ENCODE measurements at regions not wholly inside any gene's neighbourhood (a gene's known extent, or its start where the extent isn't known, plus 50 kb on each side); places are given as distances from the start of the nearest gene placed in this dataset.
"Not testable (repeated sequence)": the region's sequence is repeated elsewhere in the genome, so short reads cannot be mapped to it uniquely, and the experiment has no call there.

DNA sequence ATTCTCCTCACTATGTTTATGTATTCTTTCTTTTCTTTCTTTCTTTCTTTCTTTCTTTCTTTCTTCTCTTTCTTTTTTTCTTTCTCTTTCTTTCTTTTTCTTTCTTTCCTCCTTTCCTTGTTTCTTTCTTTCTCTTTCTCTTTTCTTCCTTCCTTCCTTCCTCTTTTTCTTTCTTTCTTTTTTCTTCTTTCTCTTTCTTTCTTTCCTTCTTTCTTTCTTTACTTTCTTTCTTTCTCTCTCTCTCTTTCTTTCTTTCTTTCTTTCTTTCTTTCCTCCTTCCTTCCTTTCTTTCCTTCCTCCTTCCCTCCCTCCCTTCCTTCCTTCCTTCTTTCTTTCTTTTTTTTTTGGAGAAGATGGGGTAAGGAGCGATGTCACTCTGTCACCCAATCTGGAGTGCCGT lies 1405.5 kb downstream of the SLITRK5 start:
- no peak overlapping the region for H3K23ac ChIP-seq (ENCODE audit: low read length)
- H4K8ac ChIP-seq (ENCODE audit: low read depth, low read length), result no peak overlapping the region
- no peak overlapping the region for H3K4me2 ChIP-seq (ENCODE audit: low read length)
- DNase-seq, result no peak
- H3K4ac ChIP-seq (ENCODE audit: low read depth, low read length), result no peak overlapping the region
- H3K9ac ChIP-seq (ENCODE audit: low read length), result no peak overlapping the region
- no peak overlapping the region for H2AFZ ChIP-seq (ENCODE audit: insufficient read depth, low read length, poor library complexity)
- no CpG with 5 or more reads among the region's 2 CpGs for WGBS (ENCODE audit: extremely low coverage, insufficient coverage, insufficient read length)
- no peaks in the 10 kb centered on the region for H3K9me3 ChIP-seq (ENCODE audit: insufficient read depth, low read depth, low read length)
- no peaks in the 10 kb centered on the region for H3K4me1 ChIP-seq (ENCODE audit: control insufficient read depth in 1 of 2, insufficient read depth in 2 of 2, low read length in 2 of 2)
- no peak overlapping the region for H2BK12ac ChIP-seq (ENCODE audit: low read length)
- no peak overlapping the region for H2AK5ac ChIP-seq (ENCODE audit: low read length)
- H3K27ac ChIP-seq (ENCODE audit: low read depth, low read length), result no peak overlapping the region
- no peaks in the 10 kb centered on the region for H3K27me3 ChIP-seq (ENCODE audit: insufficient read depth, low read length)
- H3K18ac ChIP-seq (ENCODE audit: low read length), result no peak overlapping the region
- no peak overlapping the region for H4K12ac ChIP-seq (ENCODE audit: low read depth, low read length)
- H3K79me1 ChIP-seq (ENCODE audit: low read length), result no peaks in the 10 kb centered on the region
- H4K91ac ChIP-seq (ENCODE audit: low read depth, low read length), result no peak overlapping the region
- H2BK120ac ChIP-seq (ENCODE audit: insufficient read depth, low read length, poor library complexity), result no peak overlapping the region
- H3K14ac ChIP-seq (ENCODE audit: low read length), result no peak overlapping the region
- H3K79me2 ChIP-seq (ENCODE audit: control insufficient read depth, insufficient read depth, low read length, poor library complexity), result no peaks in the 10 kb centered on the region
- no peak overlapping the region for H3K4me3 ChIP-seq (ENCODE audit: low read depth, low read length)
- no peak overlapping the region for H2BK5ac ChIP-seq (ENCODE audit: low read depth, low read length, poor library complexity)
- no peaks in the 10 kb centered on the region for H3K36me3 ChIP-seq (ENCODE audit: control insufficient read depth in 1 of 2, insufficient read depth in 2 of 2, low read length in 2 of 2)

DNA sequence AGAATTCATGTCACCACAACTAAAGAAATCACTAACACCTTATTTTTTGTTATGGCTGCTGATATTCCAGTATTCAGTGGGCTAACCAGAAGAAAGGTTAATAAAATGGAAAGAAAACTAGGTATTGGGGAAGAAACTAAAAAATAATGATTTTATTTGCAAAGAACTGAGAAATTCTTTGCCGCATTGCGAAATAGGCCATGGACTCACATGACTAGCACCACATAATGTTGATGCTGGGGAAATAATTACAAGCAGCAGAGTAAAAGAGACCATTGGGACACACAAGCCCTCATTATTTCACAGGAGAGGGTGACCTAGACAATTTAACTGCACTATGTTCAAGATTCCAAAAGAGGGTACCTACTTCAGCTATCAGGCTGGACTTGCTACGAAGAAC lies 1411.5 kb downstream of the SLITRK5 start:
- Histone ChIP-seq H2BK120ac (ENCODE audit: insufficient read depth, low read length, poor library complexity) (no peak overlapping the region), H3K4me1 (ENCODE audit: control insufficient read depth in 1 of 2, insufficient read depth in 2 of 2, low read length in 2 of 2) (peaks cover 0 to 2% of the 10 kb centered on the region in 2 experiments), H3K23ac (ENCODE audit: low read length) (no peak overlapping the region), H3K27me3 (ENCODE audit: insufficient read depth, low read length) (no peaks in the 10 kb centered on the region), H3K79me1 (ENCODE audit: low read length) (no peaks in the 10 kb centered on the region), H2AFZ (ENCODE audit: insufficient read depth, low read length, poor library complexity) (no peak overlapping the region), H3K27ac (ENCODE audit: low read depth, low read length) (no peak overlapping the region), H3K18ac (ENCODE audit: low read length) (no peak overlapping the region), H3K36me3 (ENCODE audit: control insufficient read depth in 1 of 2, insufficient read depth in 2 of 2, low read length in 2 of 2) (no peaks in the 10 kb centered on the region), H4K12ac (ENCODE audit: low read depth, low read length) (no peak overlapping the region), H3K4me2 (ENCODE audit: low read length) (no peak overlapping the region), H3K14ac (ENCODE audit: low read length) (no peak overlapping the region), H3K9ac (ENCODE audit: low read length) (no peak overlapping the region), H3K4me3 (ENCODE audit: low read depth, low read length) (no peak overlapping the region), H2AK5ac (ENCODE audit: low read length) (no peak overlapping the region), H2BK12ac (ENCODE audit: low read length) (no peak overlapping the region), H3K4ac (ENCODE audit: low read depth, low read length) (no peak overlapping the region), H3K79me2 (ENCODE audit: control insufficient read depth, insufficient read depth, low read length, poor library complexity) (no peaks in the 10 kb centered on the region), H4K91ac (ENCODE audit: low read depth, low read length) (no peak overlapping the region), H4K8ac (ENCODE audit: low read depth, low read length) (no peak overlapping the region), H3K9me3 (ENCODE audit: insufficient read depth, low read depth, low read length) (no peaks in the 10 kb centered on the region), H2BK5ac (ENCODE audit: low read depth, low read length, poor library complexity) (no peak overlapping the region)
- no CpG with 5 or more reads among the region's 3 CpGs for WGBS (ENCODE audit: extremely low coverage, insufficient coverage, insufficient read length)
- DNase-seq, result no peak

DNA sequence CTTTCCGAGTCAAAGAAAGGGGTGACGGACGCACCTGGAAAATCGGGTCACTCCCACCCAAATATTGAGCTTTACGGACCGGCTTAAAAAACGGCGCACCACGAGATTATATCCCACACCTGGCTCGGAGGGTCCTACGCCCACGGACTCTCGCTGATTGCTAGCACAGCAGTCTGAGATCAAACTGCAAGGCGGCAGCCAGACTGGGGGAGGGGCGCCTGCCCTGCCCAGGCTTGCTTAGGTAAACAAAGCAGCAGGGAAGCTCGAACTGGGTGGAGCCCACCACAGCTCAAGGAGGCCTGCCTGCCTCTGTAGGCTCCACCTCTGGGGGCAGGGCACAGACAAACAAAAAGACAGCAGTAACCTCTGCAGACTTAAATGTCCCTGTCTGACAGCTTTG lies 1416.9 kb downstream of the SLITRK5 start:
- not testable (repeated sequence) for H3K79me2 ChIP-seq (ENCODE audit: control insufficient read depth, insufficient read depth, low read length, poor library complexity); H3K36me3 ChIP-seq (ENCODE audit: control insufficient read depth in 1 of 2, insufficient read depth in 2 of 2, low read length in 2 of 2); H2BK5ac ChIP-seq (ENCODE audit: low read depth, low read length, poor library complexity); H4K91ac ChIP-seq (ENCODE audit: low read depth, low read length); H3K14ac ChIP-seq (ENCODE audit: low read length); H3K18ac ChIP-seq (ENCODE audit: low read length); H2BK120ac ChIP-seq (ENCODE audit: insufficient read depth, low read length, poor library complexity); H3K9me3 ChIP-seq (ENCODE audit: insufficient read depth, low read depth, low read length); DNase-seq; H3K23ac ChIP-seq (ENCODE audit: low read length); H3K27ac ChIP-seq (ENCODE audit: low read depth, low read length); H3K4ac ChIP-seq (ENCODE audit: low read depth, low read length); H2BK12ac ChIP-seq (ENCODE audit: low read length); H2AK5ac ChIP-seq (ENCODE audit: low read length); H3K9ac ChIP-seq (ENCODE audit: low read length); H3K4me2 ChIP-seq (ENCODE audit: low read length); H3K79me1 ChIP-seq (ENCODE audit: low read length); H3K4me1 ChIP-seq (ENCODE audit: control insufficient read depth in 1 of 2, insufficient read depth in 2 of 2, low read length in 2 of 2); H3K27me3 ChIP-seq (ENCODE audit: insufficient read depth, low read length); H3K4me3 ChIP-seq (ENCODE audit: low read depth, low read length); H2AFZ ChIP-seq (ENCODE audit: insufficient read depth, low read length, poor library complexity); H4K12ac ChIP-seq (ENCODE audit: low read depth, low read length); H4K8ac ChIP-seq (ENCODE audit: low read depth, low read length)
- WGBS (ENCODE audit: extremely low coverage, insufficient coverage, insufficient read length), result no CpG with 5 or more reads among the region's 16 CpGs

DNA sequence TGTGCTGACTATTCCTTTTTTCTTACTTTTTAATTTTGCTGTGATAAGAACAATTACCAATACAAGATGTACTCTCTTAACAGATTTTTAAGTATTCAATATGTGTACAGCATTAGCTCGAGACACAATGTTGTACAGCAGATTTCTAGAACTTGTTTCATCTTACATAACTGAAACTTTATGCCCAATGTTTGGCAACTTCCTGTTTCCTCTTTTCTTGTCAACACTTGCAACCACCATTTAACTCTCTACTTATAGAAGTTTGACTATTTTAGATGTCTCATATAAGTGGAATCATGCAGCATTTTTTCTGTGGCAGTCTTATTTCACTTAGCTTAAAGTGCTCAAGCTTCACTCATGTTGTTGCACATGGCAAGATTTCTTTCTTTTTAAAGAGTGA lies 1426.8 kb downstream of the SLITRK5 start:
- no peak overlapping the region for H3K14ac ChIP-seq (ENCODE audit: low read length)
- H3K9ac ChIP-seq (ENCODE audit: low read length), result no peak overlapping the region
- no peaks in the 10 kb centered on the region for H3K36me3 ChIP-seq (ENCODE audit: control insufficient read depth in 1 of 2, insufficient read depth in 2 of 2, low read length in 2 of 2)
- no peaks in the 10 kb centered on the region for H3K79me1 ChIP-seq (ENCODE audit: low read length)
- H2AFZ ChIP-seq (ENCODE audit: insufficient read depth, low read length, poor library complexity), result no peak overlapping the region
- H2AK5ac ChIP-seq (ENCODE audit: low read length), result no peak overlapping the region
- H2BK12ac ChIP-seq (ENCODE audit: low read length), result no peak overlapping the region
- H4K12ac ChIP-seq (ENCODE audit: low read depth, low read length), result no peak overlapping the region
- no peak overlapping the region for H3K4me3 ChIP-seq (ENCODE audit: low read depth, low read length)
- H3K27me3 ChIP-seq (ENCODE audit: insufficient read depth, low read length), result no peaks in the 10 kb centered on the region
- no peak overlapping the region for H3K4ac ChIP-seq (ENCODE audit: low read depth, low read length)
- H3K27ac ChIP-seq (ENCODE audit: low read depth, low read length), result no peak overlapping the region
- no peak overlapping the region for H3K4me2 ChIP-seq (ENCODE audit: low read length)
- DNase-seq, result no peak
- H2BK5ac ChIP-seq (ENCODE audit: low read depth, low read length, poor library complexity), result no peak overlapping the region
- H3K4me1 ChIP-seq (ENCODE audit: control insufficient read depth in 1 of 2, insufficient read depth in 2 of 2, low read length in 2 of 2), result no peaks in the 10 kb centered on the region
- H3K9me3 ChIP-seq (ENCODE audit: insufficient read depth, low read depth, low read length), result no peaks in the 10 kb centered on the region
- no peak overlapping the region for H4K8ac ChIP-seq (ENCODE audit: low read depth, low read length)
- no CpG with 5 or more reads among the region's 1 CpG for WGBS (ENCODE audit: extremely low coverage, insufficient coverage, insufficient read length)
- H2BK120ac ChIP-seq (ENCODE audit: insufficient read depth, low read length, poor library complexity), result no peak overlapping the region
- H3K23ac ChIP-seq (ENCODE audit: low read length), result no peak overlapping the region
- H4K91ac ChIP-seq (ENCODE audit: low read depth, low read length), result no peak overlapping the region
- no peak overlapping the region for H3K18ac ChIP-seq (ENCODE audit: low read length)
- H3K79me2 ChIP-seq (ENCODE audit: control insufficient read depth, insufficient read depth, low read length, poor library complexity), result no peaks in the 10 kb centered on the region

All from trophoblast cell (in vitro differentiated cells and primary cell).